Activated CD4-positive, alpha-beta T cell treated with anti-CD3 and anti-CD28 coated beads for 24 hours (primary cell): ENCODE measurements at regions not wholly inside any gene's neighbourhood (a gene's known extent, or its start where the extent isn't known, plus 50 kb on each side); places are given as distances from the start of the nearest gene placed in this dataset.
"Not testable (repeated sequence)": the region's sequence is repeated elsewhere in the genome, so short reads cannot be mapped to it uniquely, and the experiment has no call there.

ENCODE experiments used
- DNase-seq, 2 donors: peaks; one replicate each; pipeline ENCODE4 v3.0.0-alpha.2; 2020; ENCODE audit warnings: low read depth in 2 of 2

DNA sequence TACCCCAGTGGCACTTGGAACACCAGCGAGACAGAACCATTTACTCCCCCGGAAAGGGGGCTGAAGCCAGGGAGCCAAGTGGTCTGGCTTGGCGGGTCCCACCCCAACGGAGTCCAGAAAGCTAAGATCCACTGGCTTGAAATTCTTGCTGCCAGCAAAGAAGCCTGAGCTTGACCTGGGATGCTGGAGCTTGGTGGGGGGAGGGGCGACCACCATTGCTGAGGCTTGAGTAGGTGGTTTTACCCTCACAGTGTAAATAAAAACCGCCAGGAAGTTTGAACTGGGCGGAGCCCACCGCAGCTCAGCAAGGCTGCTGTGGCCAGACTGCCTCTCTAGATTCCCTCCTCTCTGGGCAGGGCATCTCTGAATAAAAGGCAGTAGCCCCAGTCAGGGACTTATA, 62.8 kb downstream of the RPS24 start:
- DNase-seq: not testable (repeated sequence)

DNA sequence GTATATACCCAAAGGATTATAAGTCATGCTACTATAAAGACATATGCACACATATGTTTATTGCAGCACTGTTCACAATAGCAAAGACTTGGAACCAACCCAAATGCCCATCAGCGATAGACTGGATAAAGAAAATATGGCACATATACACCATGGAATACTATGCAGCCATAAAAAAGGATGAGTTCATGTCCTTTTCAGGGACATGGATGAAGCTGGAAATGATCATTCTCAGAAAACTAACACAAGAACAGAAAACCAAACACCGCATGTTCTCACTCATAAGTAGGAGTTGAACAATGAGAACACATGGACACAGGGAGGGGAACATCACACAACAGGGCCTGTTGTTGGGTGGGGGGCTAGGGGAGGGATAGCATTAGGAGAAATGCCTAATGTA, 68.9 kb downstream of the RPS24 start:
- DNase-seq: not testable (repeated sequence)

DNA sequence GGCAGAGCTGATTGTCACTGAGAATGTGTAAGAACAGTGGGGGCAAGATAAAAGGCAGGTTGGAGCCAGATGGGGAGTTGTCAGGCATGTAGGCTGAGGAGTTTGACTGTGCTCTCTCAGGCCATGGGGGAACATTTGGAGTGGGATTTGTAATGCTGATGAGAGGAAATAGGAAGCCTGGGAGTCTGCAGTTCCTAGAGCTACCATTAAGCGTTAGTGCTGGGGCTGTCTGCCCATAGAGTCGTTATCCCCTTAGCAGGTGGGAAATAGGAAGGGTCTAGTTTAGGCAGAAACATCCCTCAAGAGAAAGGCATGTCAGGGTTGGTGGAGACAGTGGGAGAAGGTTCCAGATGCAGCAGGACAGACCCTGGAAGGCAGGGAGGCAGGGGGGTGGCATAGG, 75.5 kb downstream of the RPS24 start:
- DNase-seq: no peak

DNA sequence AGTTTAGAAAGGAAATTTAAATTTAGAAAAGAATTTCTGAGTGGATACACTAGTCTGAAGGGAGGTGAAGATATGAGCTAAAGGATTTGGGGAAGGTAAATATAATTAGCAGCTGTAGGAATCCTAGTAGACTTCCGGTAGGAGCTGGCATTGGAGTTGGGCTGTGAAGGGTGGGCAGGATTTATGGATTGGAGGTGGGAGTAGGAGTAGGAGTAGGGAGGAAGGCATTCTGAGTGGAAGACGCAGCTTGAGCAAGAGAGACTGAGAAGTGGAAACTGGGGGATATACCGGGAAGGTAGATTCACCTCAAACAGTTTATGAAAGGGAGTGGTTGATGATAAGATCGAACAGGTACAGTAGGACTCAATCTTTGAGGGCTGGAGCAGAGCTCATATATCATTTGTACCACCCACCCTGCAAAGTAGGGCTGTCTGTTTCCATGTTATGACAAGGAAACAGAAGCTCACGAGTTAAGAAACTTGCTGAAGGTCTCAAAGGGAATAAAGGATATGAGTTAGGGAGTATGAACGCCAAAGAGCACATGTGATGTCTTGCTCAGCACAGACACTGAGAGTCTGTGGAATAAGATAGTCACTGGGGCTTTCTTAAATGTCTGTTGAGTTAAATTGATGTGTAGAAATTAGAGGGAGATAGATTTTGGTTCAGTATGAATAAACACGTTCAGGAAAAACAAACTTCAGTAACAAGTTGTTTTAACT, 81.6 kb downstream of the RPS24 start:
- no peak for DNase-seq

DNA sequence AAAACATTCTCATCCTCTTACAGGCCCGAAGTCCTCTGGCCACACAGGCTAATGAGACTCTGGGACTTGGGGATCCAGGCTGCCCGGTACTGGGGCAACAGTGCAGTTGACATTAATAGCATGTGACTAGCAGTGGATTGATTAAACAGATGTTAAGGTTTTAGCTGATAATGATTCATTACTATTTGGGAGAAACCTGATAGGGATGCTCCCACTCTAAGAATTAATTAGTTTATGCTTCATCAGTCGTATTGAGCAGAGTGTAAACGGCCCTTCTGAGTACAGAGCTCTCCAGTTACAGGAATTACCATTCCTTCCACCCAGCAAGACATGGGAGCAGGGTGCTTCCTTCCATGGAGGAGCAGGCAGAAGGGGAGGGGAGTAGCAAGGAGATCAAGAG, 82.7 kb downstream of the RPS24 start:
- DNase-seq: no peak

DNA sequence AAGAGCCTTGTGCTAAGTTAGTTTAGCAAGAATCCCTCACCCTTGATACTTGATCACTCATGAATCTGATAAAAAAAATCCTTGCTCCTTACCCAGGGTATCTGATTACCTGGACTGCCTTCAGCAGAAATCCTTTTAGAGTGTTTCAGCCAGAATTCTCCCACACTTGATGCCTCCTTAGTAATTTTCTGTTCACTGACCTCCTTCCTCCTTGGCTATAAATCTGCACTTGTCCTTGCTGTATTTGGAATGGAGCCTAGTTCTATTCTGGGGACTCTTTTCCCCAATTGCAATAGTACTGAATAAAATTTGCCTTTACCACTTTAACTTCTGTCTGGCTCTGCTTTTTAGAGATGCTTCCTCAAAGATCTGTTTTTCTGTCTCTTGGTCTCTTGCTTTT, 84.9 kb downstream of the RPS24 start:
- DNase-seq: no peak

DNA sequence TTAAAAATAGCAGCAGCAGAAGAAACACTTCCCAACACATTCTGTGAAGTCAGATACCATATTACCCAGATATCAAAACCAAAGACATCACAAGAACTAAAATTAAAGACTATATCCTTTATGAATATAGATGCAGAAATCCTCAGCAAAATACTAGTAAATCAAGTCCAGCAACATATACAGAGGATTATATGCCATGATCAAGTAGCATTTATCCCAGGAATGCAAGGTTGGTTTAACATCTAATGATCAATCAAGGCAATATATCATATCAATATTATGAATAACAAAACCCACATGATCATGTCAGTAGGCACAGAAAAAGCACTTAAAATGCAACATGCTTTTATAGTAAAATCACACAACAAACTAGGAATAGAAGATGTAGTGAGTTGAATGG, 88.1 kb downstream of the RPS24 start:
- DNase-seq: no peak

DNA sequence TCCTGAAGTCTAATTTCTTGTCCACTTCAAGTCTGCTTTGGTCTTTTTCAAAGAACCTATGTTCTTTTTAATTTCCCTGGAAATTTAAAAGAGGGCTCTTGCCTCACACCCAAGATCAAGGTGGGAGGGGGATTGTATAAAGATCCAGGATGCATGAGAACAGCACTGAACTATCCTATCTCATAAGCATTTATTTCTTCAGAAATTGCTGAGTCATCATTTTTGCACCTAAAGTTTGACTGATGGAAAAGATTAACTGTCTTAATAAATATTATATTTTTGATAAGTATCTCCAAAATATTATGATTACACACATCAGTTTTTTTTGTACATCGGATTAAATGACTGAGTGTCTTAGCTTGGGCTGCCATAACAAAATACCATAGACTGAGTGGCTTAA, 90.5 kb downstream of the RPS24 start:
- no peak for DNase-seq

DNA sequence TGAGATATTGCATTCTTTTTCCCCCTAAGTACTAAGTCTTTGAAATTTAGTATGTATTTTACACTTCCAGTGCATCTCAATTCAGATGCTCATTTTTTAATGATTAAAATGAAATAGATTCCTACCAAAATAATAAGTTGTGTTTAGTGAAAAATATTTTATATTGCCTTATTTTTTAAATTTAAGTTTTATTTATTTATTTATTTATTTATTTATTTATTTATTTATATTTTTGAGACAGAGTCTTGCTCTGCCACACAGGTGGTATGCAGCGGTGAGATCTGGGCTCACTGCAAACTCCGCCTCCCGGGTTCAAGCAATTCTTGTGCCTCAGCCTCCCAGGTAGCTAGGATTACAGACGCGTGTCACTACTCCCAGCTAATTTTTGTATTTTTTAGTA, 95.5 kb downstream of the RPS24 start:
- DNase-seq: no peak

DNA sequence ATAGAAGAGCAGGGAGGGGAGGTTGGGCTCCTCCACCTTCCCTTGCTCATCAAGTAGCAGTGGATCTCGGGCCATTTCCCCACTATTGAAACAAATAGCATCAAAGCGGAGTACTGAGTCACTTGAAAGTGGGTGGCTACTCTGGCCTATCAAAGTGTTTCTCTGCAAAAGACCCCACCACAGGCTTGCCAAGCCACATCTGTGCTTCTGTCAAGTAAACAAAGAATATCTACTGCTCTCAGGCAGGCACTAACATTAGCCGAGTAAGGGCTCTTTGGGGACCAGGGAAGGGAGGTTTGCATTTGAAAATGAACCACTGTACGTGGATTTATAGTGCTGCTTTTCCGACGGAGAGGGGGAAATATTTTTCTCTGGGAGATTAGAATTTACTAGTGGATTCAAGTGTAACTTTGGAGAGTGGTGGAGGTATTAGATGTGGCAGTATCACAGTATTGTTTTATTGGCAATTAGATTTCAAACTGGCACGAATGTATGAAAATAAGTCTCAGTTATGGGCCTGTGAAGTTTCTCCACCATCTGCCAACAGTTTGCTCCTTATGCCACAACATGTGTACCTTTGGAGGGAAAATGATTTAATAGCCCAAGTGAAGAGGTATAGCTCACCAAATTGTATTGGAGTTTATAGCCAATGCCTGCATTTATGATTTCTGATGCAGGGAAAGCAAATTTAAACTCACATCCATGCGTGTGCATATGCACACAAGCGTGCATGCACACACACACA, 97.5 kb downstream of the RPS24 start:
- DNase-seq: no peak

DNA sequence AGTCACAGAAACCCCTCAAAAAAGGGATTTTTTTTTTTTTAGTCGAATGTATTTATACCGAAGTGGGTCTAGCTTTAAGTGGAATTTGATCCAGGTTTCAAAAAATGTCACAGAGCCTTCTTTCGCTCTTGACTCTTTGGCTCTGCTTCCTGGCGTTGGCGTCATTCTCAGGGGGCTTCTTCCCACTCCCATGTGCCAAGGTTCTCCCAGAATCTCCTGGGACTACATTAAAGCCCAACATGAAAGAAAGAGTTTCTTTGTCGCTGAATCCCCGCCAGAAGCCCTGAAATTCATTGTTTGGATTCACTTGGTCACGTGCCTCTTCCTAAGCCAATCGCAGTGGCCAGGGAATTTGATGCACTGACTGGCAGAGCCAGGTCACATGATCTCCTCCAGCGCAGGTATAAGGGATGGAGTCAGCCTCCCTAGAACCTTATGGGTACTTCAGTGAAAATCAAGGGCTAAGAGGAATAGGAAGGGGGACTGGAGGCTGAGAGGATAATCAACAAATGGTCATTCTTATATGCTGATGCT, 101.2 kb downstream of the RPS24 start:
- no peak for DNase-seq

DNA sequence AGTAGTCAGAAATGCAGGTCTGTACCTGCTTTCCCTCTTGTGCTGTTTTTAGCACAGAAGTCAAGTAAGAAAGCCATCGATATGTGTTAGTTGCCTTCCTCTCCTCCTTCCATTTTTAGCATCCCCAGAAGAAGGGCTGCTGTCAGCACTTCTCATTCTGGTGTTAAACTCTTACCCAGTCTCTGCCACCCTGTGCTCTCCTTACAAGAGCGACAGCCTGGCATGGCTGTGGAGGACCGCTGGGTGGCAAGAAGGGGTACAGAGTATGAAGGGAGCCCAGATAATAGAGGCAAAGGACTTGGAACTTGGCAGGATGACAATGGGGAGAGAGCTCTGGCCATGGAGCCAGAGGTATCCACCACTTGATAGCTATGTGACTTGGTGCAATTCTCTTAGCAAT, 103.5 kb downstream of the RPS24 start:
- DNase-seq: no peak

DNA sequence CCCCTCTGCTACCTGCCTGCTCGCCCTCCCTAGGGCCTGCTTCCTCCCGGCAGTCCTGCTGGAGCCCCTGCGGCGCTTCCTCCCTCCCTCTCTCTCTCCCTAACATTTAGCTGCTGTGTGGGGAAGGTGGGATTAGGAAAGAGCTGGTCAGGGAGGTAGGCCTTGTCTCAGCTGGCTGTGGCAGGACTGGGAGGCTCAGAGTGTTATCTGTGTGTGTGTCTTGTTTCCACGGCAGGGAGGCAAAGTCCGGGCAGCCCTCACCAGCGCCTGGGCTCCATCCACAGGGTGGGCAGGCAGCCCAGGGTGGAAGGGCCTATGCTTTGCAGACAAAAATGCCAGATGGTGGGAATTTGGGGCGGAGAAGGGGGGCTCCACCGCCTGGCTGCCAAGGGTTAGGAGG, 105.7 kb downstream of the RPS24 start:
- no peak for DNase-seq

DNA sequence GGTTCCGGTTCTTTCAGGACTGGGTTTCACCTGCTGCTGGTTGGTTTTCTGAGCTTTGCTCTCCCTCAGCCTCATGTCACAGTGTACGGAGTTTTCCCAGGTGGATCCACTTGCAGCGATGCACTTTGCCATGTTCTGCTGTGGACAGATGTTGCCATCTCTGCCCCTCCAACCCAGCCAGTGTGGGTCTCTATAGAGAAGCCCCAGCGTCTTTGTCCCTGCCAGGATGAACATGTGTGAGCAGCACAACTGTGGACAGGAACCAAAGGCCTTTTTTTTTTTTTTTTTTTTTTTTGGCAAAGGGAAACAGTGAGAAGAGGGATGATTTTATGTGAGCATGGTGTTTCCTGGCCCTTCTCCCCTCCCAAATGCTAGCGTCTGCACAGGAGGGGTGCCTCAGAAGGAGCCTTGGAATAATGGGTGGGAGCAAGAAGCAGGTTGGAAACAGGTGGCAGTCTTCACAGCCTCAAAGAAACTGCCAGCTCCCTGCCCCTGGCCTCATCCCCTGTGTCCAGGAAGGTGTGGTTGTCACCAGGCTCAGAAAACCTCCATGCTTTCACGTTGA, 106.5 kb downstream of the RPS24 start:
- no peak for DNase-seq

DNA sequence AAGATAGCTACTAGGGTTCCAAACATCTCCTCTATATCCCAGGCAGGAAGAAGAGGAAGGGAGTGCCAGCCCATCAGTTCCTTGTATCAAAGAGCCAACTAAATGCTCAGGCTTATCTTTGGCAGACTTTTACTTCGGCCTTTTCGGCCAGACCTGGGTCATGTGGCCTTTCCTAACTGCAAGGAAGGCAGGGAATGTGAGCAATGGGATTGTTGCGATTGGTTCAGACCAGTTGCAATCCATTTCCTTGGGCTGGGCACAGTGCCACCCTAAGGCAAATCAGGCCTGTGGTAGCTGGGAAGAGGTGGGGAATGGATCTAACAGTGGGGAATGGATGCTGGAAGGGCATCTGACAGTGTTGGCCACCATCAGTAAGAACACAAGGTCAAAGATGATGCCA, 109.9 kb downstream of the RPS24 start:
- no peak for DNase-seq

DNA sequence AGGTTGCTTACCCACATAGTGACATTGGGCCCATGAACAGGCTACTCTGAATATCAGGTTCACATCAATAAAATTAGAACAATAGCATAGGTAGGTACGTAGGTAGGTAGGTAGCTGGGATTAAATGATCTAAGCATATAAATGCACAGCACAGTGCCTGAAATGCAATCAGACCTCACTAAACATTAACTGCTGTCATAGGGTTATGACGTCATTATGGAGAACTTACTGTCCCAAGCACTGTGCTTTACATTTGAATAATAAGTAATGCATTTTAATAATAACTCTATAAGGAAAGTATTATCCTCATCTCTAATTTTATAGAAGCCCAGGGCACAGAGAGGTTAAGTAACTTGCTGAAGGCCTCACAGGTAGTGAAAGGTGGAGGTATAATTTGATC, 112.5 kb downstream of the RPS24 start:
- no peak for DNase-seq

DNA sequence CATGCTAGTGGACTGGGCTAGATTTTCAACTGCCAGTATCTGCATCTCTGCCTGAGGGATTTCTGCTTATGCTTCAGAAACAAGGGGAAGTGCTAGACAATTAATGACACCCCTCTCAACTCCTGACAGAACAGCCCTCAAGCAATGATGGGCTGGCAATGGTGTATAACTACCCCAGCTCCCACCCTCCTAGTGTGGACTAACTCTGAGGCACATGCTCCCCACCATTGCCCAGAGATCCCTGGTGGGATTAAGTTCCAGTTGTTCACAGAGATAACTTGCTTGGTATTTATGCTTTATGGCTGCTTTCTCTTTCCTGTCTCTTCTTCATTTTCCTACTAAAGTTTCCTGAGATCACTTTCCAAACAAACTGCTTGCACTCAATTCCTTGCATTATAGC, 113.5 kb downstream of the RPS24 start:
- no peak for DNase-seq

DNA sequence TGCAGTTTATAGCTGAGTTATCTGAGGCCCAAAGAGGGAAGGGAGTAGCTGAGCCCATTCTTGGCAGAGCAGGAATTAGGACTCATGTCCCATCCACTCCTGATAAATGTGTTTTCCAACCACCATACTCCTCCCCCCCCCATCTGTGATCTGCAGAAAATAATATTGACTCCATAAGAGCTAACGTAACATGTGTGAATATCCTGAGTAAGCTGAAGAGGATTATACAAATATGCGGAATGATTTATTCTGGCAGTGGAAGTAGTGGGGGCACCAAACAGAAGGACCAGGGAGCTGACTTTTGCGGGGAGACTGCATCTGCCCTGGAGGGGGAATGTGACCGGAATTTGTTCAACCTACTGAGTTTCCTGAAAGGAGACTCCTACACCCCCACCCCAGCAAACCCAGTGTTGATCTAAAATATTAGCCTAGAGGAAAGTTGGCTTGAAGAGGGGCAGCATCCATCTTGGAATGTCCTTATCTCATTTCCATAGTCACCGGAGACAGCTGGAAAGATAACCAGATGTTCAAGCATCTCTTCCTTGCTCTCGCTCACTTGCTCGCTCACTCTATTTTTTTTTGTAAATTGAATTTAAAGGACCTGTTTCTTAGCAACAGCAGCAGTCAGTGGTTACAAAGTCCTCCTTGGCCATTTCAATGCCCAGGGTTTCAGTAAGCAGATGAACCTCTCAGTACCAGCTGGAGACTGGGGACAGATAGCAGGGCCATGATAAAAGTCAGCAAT, 114.7 kb downstream of the RPS24 start:
- no peak for DNase-seq

DNA sequence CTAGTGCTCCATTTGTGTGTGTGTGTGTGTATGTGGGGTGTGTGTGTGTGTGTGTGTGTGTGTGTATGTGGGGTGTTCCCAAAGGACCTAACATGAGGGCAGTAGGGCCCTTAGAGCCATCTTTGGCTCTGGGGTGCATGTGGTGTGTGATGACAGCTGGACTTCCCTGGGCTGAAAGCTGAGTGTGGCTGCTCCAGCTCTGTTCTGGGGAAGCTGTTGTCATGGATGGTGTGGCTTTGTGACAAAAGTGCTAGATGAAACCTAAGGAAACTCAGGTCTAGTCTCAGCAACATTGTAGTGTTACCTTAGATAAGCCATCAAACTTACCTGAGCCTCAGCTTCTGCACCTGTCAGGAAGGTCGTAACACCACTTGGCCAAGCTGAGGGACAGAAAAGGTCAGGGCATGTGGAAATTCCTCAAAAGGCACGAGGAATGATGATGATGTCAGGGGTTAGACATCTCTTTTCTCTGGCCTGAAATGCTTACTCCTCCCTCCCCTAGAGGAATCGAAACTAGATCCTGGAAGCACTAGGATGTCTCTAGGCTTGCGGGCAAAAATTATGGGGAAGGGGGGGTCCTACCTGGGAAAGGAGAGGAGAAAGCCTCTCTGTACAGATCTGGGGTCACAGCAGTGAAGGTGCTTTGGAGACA, 115.4 kb downstream of the RPS24 start:
- DNase-seq: no peak

DNA sequence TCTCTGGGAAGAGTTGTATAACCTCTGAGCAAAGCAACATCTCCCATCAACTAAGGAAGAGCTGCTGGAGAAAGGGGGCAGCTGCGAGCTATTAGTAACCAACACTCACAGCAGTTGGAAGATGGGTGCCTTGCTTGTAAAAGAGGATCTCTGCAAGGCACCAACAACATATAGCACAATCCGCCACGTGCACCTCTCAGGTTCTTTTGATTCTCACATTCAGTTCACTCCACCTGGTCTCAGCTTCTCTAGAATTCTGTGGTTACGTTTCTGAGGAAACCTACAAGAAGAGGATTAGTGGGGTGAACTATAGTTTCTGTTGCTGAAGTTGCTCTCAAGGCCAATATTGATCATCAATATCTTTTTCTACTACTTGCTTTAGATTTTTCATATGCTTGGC, 117.1 kb downstream of the RPS24 start:
- no peak for DNase-seq

DNA sequence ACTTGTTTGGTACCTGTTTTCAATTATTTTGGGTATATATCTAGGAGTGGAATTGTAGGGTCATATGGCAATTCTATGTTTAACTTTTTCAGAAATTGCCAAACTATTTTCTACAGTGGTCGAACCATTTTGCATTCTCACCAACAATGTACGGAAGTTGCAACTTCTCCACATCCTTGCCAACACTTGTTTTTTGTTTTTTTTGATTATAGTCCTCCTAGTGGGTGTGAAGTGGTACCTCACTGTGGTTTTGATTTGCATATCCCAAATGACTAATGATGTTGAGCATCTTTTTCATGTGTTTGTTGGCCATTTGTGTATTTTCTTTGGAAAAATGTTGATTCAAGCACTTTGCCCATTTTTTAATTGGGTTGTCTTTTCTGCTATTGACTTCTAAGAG, 122.1 kb downstream of the RPS24 start:
- no peak for DNase-seq

DNA sequence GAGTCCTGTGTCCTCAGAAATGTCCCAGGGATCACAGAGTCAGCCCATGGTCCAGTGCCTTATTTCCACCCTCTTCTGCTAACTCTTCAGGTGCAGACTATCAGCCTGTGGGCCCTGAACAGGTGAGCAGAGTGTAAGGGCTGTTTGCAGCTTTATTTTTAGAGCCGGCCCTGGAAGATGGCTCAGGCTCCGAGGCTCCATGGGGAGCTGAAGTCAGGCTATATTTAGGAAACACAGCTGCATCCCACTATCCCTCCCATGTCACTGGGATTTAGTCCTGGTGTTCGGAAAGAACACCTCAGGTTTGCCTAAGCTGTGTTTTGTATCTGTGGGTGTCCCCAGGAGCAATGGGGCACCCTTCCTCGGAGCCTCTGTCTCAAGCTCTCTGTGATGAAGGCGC, 126.9 kb downstream of the RPS24 start:
- DNase-seq: no peak
